ENCODE measurements at regions not wholly inside any gene's neighbourhood (a gene's known extent, or its start where the extent isn't known, plus 50 kb on each side); places are given as distances from the start of the nearest gene placed in this dataset.
"Not testable (repeated sequence)": the region's sequence is repeated elsewhere in the genome, so short reads cannot be mapped to it uniquely, and the experiment has no call there.

- H3K9ac ChIP-seq (replicated peaks in 1 of 4; ENCODE audit: extremely low read depth in 1 of 4, low read depth in 3 of 4, low read length in 3 of 4); H3K4me2 ChIP-seq (ENCODE audit: insufficient read depth in 1 of 2, low read depth in 2 of 2, low read length in 2 of 2); H3K27me3 ChIP-seq (replicated peaks in 1 of 4; ENCODE audit: control insufficient read depth in 3 of 4, extremely low read depth in 1 of 4, insufficient read depth in 3 of 4, low read length in 3 of 4); H4K8ac ChIP-seq (ENCODE audit: extremely low read depth, insufficient read depth, low read length); H2BK20ac ChIP-seq (ENCODE audit: low read length); H3K23ac ChIP-seq (ENCODE audit: insufficient read length); H2BK120ac ChIP-seq (replicated peaks; ENCODE audit: low read depth, low read length); FAIRE-seq; H2BK12ac ChIP-seq (ENCODE audit: low read depth, low read length); H3K36me3 ChIP-seq (ENCODE audit: control insufficient read depth in 2 of 4, insufficient read depth in 4 of 4, low read length in 3 of 4); H3K23me2 ChIP-seq (ENCODE audit: low read depth, low read length); H4K20me1 ChIP-seq (replicated peaks in 1 of 2; ENCODE audit: control insufficient read depth in 1 of 2, insufficient read depth in 2 of 2, low read length in 2 of 2); H2AFZ ChIP-seq (ENCODE audit: low read length); H2AK5ac ChIP-seq (ENCODE audit: low read depth, low read length); H3K79me2 ChIP-seq (ENCODE audit: control insufficient read depth in 1 of 2, insufficient read depth in 2 of 2, low read length in 2 of 2); H3K4me3 ChIP-seq (ENCODE audit: extremely low read depth in 1 of 4, insufficient read depth in 2 of 4, low read depth in 3 of 4, low read length in 4 of 4); H3K18ac ChIP-seq (ENCODE audit: extremely low read depth, low read length); H4K91ac ChIP-seq (replicated peaks; ENCODE audit: insufficient read length, low read length); H3K79me1 ChIP-seq (ENCODE audit: low read depth, low read length); H3K4me1 ChIP-seq (replicated peaks in 1 of 4; ENCODE audit: control insufficient read depth in 3 of 4, insufficient read depth in 4 of 4, low read length in 3 of 4); H3K27ac ChIP-seq (ENCODE audit: low read depth, low read length); H3K9me3 ChIP-seq (ENCODE audit: insufficient read depth in 2 of 2, low read depth in 1 of 2, low read length in 1 of 2); H3K14ac ChIP-seq (ENCODE audit: insufficient read length); DNase-seq (ENCODE audit: low read depth in 1 of 2, low spot score in 2 of 2); H2BK5ac ChIP-seq (ENCODE audit: low read depth, low read length); H2BK15ac ChIP-seq (ENCODE audit: low read length); H4K5ac ChIP-seq (ENCODE audit: insufficient read length, low read depth, low read length); H3K4ac ChIP-seq (replicated peaks; ENCODE audit: insufficient read length, low read depth, low read length); CTCF ChIA-PET (ENCODE audit: partially characterized antibody); POLR2A ChIA-PET (ENCODE audit: partially characterized antibody); H3K56ac ChIP-seq (replicated peaks; ENCODE audit: insufficient read length, low read depth, low read length): not testable (repeated sequence)
Observed at GRCh38 chr7:149960863-149961262, 87.1 kb downstream of the ATP6V0E2 start.

DNA sequence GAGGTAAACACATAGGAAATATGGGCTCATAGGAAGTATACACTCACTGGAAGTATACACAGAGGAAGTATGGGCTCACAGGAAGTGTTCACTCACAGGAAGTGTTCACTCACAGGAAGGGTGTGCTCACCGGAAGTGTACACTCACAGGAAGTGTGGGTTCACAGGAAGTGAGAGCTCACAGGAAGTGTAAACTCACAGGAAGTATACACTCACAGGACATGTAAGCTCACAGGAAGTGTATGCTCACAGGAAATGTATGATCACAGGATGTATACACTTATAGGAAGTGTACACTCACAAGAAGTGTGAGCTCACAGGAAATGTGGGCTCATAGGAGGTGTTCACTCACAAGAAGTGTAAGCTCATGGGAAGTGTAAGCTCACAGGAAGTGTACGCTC is 88.1 kb downstream of the ATP6V0E2 start:
- H2BK20ac ChIP-seq (ENCODE audit: low read length); H3K36me3 ChIP-seq (ENCODE audit: control insufficient read depth in 2 of 4, insufficient read depth in 4 of 4, low read length in 3 of 4); H3K27ac ChIP-seq (ENCODE audit: low read depth, low read length); H3K4me2 ChIP-seq (ENCODE audit: insufficient read depth in 1 of 2, low read depth in 2 of 2, low read length in 2 of 2); H3K4me1 ChIP-seq (replicated peaks in 1 of 4; ENCODE audit: control insufficient read depth in 3 of 4, insufficient read depth in 4 of 4, low read length in 3 of 4); H2BK120ac ChIP-seq (replicated peaks; ENCODE audit: low read depth, low read length); H4K5ac ChIP-seq (ENCODE audit: insufficient read length, low read depth, low read length); H4K20me1 ChIP-seq (replicated peaks in 1 of 2; ENCODE audit: control insufficient read depth in 1 of 2, insufficient read depth in 2 of 2, low read length in 2 of 2); H3K9ac ChIP-seq (replicated peaks in 1 of 4; ENCODE audit: extremely low read depth in 1 of 4, low read depth in 3 of 4, low read length in 3 of 4); H3K9me3 ChIP-seq (ENCODE audit: insufficient read depth in 2 of 2, low read depth in 1 of 2, low read length in 1 of 2); H2BK5ac ChIP-seq (ENCODE audit: low read depth, low read length); H3K23ac ChIP-seq (ENCODE audit: insufficient read length); H3K4ac ChIP-seq (replicated peaks; ENCODE audit: insufficient read length, low read depth, low read length); H3K23me2 ChIP-seq (ENCODE audit: low read depth, low read length); H3K4me3 ChIP-seq (ENCODE audit: extremely low read depth in 1 of 4, insufficient read depth in 2 of 4, low read depth in 3 of 4, low read length in 4 of 4); FAIRE-seq; H3K18ac ChIP-seq (ENCODE audit: extremely low read depth, low read length); H4K91ac ChIP-seq (replicated peaks; ENCODE audit: insufficient read length, low read length); H3K79me2 ChIP-seq (ENCODE audit: control insufficient read depth in 1 of 2, insufficient read depth in 2 of 2, low read length in 2 of 2); H3K14ac ChIP-seq (ENCODE audit: insufficient read length); H2BK12ac ChIP-seq (ENCODE audit: low read depth, low read length); DNase-seq (ENCODE audit: low read depth in 1 of 2, low spot score in 2 of 2); H2AFZ ChIP-seq (ENCODE audit: low read length); H4K8ac ChIP-seq (ENCODE audit: extremely low read depth, insufficient read depth, low read length); H3K79me1 ChIP-seq (ENCODE audit: low read depth, low read length); H3K56ac ChIP-seq (replicated peaks; ENCODE audit: insufficient read length, low read depth, low read length); H3K27me3 ChIP-seq (replicated peaks in 1 of 4; ENCODE audit: control insufficient read depth in 3 of 4, extremely low read depth in 1 of 4, insufficient read depth in 3 of 4, low read length in 3 of 4); POLR2A ChIA-PET (ENCODE audit: partially characterized antibody); CTCF ChIA-PET (ENCODE audit: partially characterized antibody); H2AK5ac ChIP-seq (ENCODE audit: low read depth, low read length); H2BK15ac ChIP-seq (ENCODE audit: low read length): not testable (repeated sequence)
- WGBS, 2 experiments (ENCODE audit: extremely low coverage in 1 of 2, insufficient coverage in 1 of 2, insufficient read length in 1 of 2, insufficient replicate concordance in 2 of 2, low coverage in 1 of 2, low lambda C conversion rate in 2 of 2, missing lambda C conversion rate in 1 of 2), result 93% methylated on average over 1 of the region's 2 CpGs; no CpG with 5 or more reads in 1 of the 2 experiments
